Bronchial epithelial cell (primary cell): ENCODE measurements at regions not wholly inside any gene's neighbourhood (a gene's known extent, or its start where the extent isn't known, plus 50 kb on each side); places are given as distances from the start of the nearest gene placed in this dataset.
"Not testable (repeated sequence)": the region's sequence is repeated elsewhere in the genome, so short reads cannot be mapped to it uniquely, and the experiment has no call there.

ENCODE experiments used
- DNase-seq: peaks from one replicate; pipeline ENCODE4 v3.0.0-alpha.2; 2010; ENCODE audit warnings: low read depth
- FAIRE-seq: peaks from 2 replicates; lab custom pipeline; 2011; peaks lifted over from hg19 to GRCh38; lab: Jason Lieb, UNC
- H3K27me3 ChIP-seq: 2 replicates; pipeline ENCODE4 v1.5.1; 2011; ENCODE audit warnings: low read length; ENCODE audit not compliant: control insufficient read depth, insufficient read depth
- H3K36me3 ChIP-seq: 2 replicates; pipeline ENCODE4 v1.5.1; 2011; ENCODE audit warnings: low read length; ENCODE audit not compliant: control insufficient read depth, insufficient read depth
- H3K4me3 ChIP-seq: 2 replicates; pipeline ENCODE4 v1.5.1; 2011; ENCODE audit warnings: mild to moderate bottlenecking, low read depth, low read length, control low read depth
- TF ChIP-seq, protein P1 (sequence below): IDR thresholded peaks from 2 replicates; pipeline ENCODE4 v1.5.1; 2011; ENCODE audit warnings: mild to moderate bottlenecking, moderate library complexity, low read length, control low read depth, inconsistent platforms; ENCODE audit not compliant: insufficient read depth, severe bottlenecking

DNA sequence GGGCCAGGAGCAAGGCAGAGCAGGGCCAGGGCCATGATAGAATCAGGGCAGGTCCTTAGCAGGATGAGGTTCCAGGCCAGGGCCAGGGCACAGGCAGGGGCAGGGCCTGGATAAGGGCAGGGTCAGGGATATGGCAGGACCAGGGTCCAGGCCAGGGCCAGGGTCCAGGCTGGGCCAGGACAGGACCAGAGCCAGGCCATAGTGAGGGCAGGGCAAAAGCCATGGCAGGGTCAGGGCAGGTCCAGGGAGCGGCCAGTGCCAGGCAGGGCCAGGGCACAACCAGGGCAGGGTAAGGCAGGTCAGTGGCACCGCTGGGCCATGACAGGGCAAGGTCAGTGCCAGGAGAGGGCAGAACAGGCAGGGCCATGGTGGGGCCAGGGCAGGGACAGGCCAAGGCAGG, 152.2 kb downstream of the LIPI start:
- DNase-seq (no peak), FAIRE-seq (no peak)
- Histone ChIP-seq H3K4me3 (no peak overlapping the region), H3K36me3 (no peaks in the 10 kb centered on the region), H3K27me3 (no peaks in the 10 kb centered on the region)
- TF ChIP-seq, protein P1, sequence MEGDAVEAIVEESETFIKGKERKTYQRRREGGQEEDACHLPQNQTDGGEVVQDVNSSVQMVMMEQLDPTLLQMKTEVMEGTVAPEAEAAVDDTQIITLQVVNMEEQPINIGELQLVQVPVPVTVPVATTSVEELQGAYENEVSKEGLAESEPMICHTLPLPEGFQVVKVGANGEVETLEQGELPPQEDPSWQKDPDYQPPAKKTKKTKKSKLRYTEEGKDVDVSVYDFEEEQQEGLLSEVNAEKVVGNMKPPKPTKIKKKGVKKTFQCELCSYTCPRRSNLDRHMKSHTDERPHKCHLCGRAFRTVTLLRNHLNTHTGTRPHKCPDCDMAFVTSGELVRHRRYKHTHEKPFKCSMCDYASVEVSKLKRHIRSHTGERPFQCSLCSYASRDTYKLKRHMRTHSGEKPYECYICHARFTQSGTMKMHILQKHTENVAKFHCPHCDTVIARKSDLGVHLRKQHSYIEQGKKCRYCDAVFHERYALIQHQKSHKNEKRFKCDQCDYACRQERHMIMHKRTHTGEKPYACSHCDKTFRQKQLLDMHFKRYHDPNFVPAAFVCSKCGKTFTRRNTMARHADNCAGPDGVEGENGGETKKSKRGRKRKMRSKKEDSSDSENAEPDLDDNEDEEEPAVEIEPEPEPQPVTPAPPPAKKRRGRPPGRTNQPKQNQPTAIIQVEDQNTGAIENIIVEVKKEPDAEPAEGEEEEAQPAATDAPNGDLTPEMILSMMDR = no peak

DNA sequence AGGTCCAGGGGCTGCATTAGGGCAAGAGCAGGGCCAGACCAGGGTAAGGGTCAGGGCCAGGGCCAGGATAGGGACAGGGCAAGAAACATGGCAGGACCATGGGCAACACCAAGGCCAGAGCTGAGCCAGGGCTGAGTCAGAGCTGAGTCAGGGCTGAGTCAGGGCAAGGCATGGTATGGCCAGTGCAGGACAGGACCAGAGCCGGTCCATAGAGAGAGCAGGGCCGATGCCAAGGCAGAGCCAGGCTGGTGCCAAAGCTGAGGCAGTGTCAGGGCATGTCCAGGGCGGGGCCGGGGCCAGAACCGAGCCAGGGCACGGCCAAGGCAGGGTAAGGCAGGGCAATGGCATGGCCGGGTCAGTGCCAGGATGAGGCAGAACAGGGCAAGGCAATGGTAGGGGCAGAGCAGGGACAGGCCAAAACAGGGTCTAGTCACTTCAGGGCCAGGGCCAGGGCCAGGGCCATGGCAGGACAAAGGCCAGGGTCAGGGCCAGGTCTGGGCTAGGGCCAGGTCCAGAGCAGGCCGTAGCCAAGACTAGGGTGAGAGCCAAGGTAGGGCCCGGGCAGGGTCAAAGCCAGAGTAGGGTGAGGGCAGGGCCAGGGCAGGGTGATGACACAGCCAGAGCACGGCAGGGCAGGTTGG, 152.8 kb downstream of the LIPI start:
- peak; percentile 52 for DNase-seq
- not testable (repeated sequence) for H3K36me3 ChIP-seq, H3K4me3 ChIP-seq, H3K27me3 ChIP-seq, FAIRE-seq

DNA sequence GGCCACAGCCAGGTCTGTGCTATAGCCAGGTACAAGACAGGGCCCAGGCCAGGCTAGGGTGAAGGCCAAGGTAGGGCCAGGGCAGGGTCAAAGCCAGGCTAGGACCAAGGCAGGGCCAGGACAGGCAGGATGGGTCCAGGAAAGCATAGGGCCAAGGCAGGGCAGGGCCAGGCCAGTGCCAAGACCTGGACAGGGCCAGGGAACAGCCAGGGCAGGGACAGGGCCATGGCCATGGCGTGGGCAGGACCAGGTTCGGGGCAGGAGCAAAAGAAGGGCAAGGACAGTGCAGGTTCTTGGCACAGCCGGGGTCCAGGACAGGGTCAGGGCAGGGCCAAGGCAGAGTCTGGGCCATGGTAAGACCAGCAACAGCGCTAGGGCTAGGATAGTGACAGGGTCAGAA, 153.4 kb downstream of the LIPI start:
- TF ChIP-seq, protein P1 = no peak
- H3K4me3 ChIP-seq = no peak overlapping the region
- DNase-seq (no peak), FAIRE-seq (no peak)
- H3K27me3 ChIP-seq = no peaks in the 10 kb centered on the region
- no peaks in the 10 kb centered on the region for H3K36me3 ChIP-seq

DNA sequence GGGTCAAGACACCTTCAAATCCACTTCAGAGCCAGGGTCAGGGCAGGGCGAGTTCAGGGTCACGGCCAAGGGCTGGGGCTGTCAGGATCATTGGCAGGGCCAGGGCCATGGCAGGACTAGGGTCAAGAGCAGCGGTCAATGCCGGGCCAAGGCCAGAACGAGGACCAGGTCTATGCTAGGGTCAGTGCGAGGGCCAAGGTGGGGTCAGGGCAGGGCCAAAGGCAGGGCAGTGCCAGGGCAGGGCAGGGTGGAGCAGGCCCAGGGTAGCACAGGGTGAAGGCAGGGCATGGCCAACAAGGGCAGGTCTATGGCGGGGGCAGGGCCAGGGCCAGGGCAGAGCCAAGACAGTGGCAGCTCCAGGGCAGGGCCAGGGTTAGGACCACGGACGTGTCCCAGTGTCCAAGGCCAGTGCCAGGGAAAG, 154.0 kb downstream of the LIPI start:
- TF ChIP-seq, protein P1 = no peak
- H3K4me3 ChIP-seq = no peak overlapping the region
- no peaks in the 10 kb centered on the region for H3K36me3 ChIP-seq
- FAIRE-seq (no peak), DNase-seq (no peak)
- no peaks in the 10 kb centered on the region for H3K27me3 ChIP-seq

DNA sequence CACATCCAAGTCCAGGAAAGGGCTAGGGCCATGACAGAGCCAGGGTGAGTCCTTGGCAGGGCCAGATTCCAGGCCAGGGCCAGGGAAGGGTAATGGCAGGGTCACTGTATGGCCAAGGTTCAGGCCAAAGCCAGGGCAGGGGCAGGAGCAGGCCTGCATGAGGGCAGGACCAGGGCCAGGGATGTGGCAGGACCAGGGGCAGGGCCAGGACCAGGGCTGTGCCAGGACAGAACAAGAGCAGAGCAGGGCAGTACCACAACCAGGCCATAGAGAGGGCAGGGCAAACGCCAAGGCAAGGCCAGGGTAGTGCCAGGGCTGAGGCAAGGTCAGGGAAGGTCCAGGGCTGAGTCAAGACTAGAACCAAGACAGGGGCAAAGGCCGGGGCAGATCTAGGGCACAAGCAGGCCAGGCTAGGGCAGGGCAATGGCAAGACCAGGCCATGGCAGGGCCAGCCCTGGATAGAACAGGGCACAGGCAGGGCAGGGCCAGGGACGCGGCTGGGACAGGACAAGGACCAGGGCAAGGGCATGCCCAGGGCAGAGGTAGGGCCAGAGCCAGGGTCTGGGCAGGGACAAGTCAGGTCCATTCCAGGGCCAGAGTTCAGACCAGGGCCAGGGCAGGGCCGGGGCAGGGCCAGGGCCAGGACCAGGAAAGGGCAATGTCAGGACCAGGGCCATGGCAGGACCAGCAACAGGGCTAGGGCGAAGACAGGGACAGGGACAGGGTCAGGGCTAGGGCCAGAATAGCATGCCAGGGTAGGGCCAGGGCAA, 154.8 kb downstream of the LIPI start:
- not testable (repeated sequence) for H3K36me3 ChIP-seq, H3K27me3 ChIP-seq, H3K4me3 ChIP-seq, FAIRE-seq, DNase-seq

DNA sequence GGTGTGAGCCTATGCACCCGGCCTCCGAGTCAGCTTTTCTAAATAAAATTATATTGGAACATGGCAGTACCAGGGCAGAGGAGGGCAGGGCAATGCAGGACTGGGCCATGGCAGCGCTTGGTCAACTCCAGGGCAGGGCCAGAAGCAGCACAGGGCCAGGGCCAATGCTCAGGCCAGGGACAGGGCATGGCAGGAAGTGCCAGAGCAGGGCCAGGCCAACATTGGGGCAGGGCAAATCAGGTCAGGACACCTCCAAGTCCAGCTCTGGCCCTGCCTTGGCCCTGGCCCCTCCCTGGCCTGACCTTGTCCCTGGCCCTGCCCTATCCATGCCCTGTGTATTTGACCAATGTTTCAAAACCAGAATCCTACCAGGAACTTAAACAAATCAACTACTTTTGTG, 156.1 kb downstream of the LIPI start:
- Histone ChIP-seq H3K27me3 (no peaks in the 10 kb centered on the region), H3K4me3 (no peak overlapping the region), H3K36me3 (no peaks in the 10 kb centered on the region)
- FAIRE-seq (no peak), DNase-seq (no peak)
- TF ChIP-seq, protein P1 = no peak
